Activated CD4-positive, alpha-beta T cell treated with anti-CD3 and anti-CD28 coated beads, Interleukin-2, amount 10 ng/mL, durations not matched to agents 24 days and 14 days (primary cell): ENCODE measurements at regions not wholly inside any gene's neighbourhood (a gene's known extent, or its start where the extent isn't known, plus 50 kb on each side); places are given as distances from the start of the nearest gene placed in this dataset.
"Not testable (repeated sequence)": the region's sequence is repeated elsewhere in the genome, so short reads cannot be mapped to it uniquely, and the experiment has no call there.

Experiments used
- DNase-seq: peaks from one replicate; pipeline ENCODE4 v3.0.0; 2022
- H3K27ac Mint-ChIP-seq: one replicate; pipeline ENCODE4 v1.8.0; 2022; ENCODE audit warnings: mild to moderate bottlenecking, mixed read lengths
- H3K27me3 Mint-ChIP-seq: one replicate; pipeline ENCODE4 v1.8.0; 2022; ENCODE audit warnings: mixed read lengths
- H3K36me3 Mint-ChIP-seq: one replicate; pipeline ENCODE4 v1.8.0; 2022; ENCODE audit warnings: low read depth, mild to moderate bottlenecking, mixed read lengths
- H3K4me1 Mint-ChIP-seq: one replicate; pipeline ENCODE4 v1.8.0; 2021; ENCODE audit warnings: mixed read lengths
- H3K4me3 Mint-ChIP-seq: one replicate; pipeline ENCODE4 v1.8.0; 2022; ENCODE audit warnings: mild to moderate bottlenecking, moderate library complexity, mixed read lengths
- H3K9me3 Mint-ChIP-seq: one replicate; pipeline ENCODE4 v1.8.0; 2021; ENCODE audit warnings: mixed read lengths
- intact Hi-C: fragments of 100-400 bp; cut with micrococcal nuclease; formaldehyde crosslinking; loops from one replicate; pipeline ENCODE4 v1.15.1; 2023

DNA sequence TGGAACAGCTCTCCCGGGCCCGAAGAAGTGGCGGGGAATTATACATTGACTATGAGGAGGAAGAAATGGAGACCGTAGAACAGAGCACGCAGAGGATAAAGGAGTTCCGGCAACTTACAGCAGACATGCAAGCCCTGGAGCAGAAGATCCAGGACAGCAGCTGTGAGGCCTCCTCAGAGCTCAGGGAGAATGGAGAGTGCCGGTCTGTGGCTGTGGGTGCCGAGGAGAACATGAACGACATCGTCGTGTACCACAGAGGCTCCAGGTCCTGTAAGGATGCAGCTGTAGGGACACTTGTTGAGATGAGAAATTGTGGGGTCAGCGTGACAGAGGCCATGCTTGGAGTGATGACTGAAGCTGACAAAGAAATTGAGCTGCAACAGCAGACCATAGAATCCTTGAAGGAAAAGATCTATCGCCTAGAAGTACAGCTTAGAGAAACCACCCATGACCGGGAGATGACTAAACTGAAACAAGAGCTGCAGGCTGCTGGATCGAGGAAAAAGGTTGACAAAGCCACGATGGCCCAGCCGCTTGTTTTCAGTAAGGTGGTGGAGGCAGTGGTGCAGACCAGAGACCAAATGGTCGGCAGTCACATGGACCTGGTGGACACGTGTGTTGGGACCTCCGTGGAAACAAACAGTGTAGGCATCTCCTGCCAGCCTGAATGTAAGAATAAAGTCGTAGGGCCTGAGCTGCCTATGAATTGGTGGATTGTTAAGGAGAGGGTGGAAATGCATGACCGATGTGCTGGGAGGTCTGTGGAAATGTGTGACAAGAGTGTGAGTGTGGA, 129.5 kb upstream of the DMRT1 start:
- Mint-ChIP-seq H3K4me1 (no peaks in the 10 kb centered on the region), H3K27me3 (peaks cover 13% of the 10 kb centered on the region), H3K9me3 (no peaks in the 10 kb centered on the region), H3K36me3 (peaks cover 3% of the 10 kb centered on the region), H3K4me3 (no peak overlapping the region), H3K27ac (no peak overlapping the region)
- intact Hi-C loops: no loop called here
- DNase-seq: no peak

DNA sequence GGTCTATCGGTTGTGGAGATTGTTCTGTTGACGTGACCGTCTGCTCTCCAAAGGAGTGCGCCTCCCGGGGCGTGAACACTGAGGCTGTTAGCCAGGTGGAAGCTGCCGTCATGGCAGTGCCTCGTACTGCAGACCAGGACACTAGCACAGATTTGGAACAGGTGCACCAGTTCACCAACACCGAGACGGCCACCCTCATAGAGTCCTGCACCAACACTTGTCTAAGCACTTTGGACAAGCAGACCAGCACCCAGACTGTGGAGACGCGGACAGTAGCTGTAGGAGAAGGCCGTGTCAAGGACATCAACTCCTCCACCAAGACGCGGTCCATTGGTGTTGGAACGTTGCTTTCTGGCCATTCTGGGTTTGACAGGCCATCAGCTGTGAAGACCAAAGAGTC, 128.9 kb upstream of the DMRT1 start:
- H3K4me3 Mint-ChIP-seq: no peak overlapping the region
- peaks cover 3% of the 10 kb centered on the region for H3K36me3 Mint-ChIP-seq
- no peaks in the 10 kb centered on the region for H3K4me1 Mint-ChIP-seq
- peaks cover 13% of the 10 kb centered on the region for H3K27me3 Mint-ChIP-seq
- no peaks in the 10 kb centered on the region for H3K9me3 Mint-ChIP-seq
- H3K27ac Mint-ChIP-seq: no peak overlapping the region
- no peak for DNase-seq
- intact Hi-C loops: no loop called here

DNA sequence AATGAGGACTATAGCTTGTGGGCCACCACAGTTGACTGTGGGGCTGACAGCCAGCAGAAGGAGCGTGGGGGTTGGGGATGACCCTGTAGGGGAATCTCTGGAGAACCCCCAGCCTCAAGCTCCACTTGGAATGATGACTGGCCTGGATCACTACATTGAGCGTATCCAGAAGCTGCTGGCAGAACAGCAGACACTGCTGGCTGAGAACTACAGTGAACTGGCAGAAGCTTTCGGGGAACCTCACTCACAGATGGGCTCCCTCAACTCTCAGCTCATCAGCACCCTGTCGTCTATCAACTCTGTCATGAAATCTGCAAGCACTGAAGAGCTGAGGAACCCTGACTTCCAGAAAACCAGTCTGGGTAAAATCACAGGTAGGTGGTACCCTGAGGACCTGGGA, 128.4 kb upstream of the DMRT1 start:
- Mint-ChIP-seq H3K4me1 (no peaks in the 10 kb centered on the region), H3K4me3 (no peak overlapping the region), H3K9me3 (no peaks in the 10 kb centered on the region), H3K27me3 (peaks cover 13% of the 10 kb centered on the region), H3K36me3 (peaks cover 3% of the 10 kb centered on the region), H3K27ac (no peak overlapping the region)
- DNase-seq: no peak
- intact Hi-C loops: no loop called here

DNA sequence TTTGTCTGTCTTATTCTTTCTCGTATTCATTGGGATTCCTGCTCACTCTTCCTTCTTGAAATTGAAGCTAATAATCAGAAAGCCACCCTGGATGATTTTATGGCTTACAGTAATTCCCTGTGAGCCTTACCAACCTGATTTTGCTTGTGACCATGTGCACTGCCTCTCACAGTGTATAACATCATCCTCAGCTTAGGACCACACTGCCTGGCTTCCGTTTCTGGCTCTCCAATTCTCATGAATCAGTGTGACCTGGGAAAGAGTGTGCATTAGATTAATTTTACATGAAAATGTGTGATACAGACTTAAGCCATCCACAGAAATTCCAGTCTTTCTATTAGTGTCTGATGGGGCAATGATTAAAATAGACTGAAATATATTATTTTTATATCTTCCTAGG, 126.8 kb upstream of the DMRT1 start:
- Mint-ChIP-seq H3K36me3 (peaks cover 3% of the 10 kb centered on the region), H3K4me3 (no peak overlapping the region)
- intact Hi-C loops: no loop called here

DNA sequence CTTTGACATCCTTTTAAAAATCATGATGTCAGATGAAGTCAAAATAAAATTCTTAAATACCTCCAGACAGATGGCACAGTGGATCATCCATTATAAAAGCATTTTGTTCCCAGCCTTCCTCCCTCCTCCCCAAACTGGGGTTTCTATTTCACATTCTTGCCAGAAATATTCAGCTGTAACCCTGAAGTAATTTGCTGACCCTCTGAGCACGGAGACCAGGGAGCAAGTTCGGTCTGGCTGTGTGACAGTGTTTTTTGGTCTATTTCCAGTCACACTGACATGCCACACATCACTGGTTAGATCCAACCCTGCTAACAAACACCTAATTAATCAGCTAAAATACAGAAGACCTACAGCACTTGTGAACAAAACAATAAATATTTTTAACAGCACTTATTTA, 126.2 kb upstream of the DMRT1 start:
- H3K4me3 Mint-ChIP-seq: no peak overlapping the region
- peaks cover 3% of the 10 kb centered on the region for H3K36me3 Mint-ChIP-seq
- no peaks in the 10 kb centered on the region for H3K4me1 Mint-ChIP-seq
- DNase-seq: no peak
- H3K27me3 Mint-ChIP-seq: peaks cover 4% of the 10 kb centered on the region
- intact Hi-C loops: no loop called here
- no peaks in the 10 kb centered on the region for H3K9me3 Mint-ChIP-seq
- no peak overlapping the region for H3K27ac Mint-ChIP-seq

More for the DNA sequence above, 126.8 kb upstream of the DMRT1 start:
- no peak overlapping the region for H3K27ac Mint-ChIP-seq
- DNase-seq: no peak
- H3K27me3 Mint-ChIP-seq: peaks cover 4% of the 10 kb centered on the region
- no peaks in the 10 kb centered on the region for H3K4me1 Mint-ChIP-seq
- no peaks in the 10 kb centered on the region for H3K9me3 Mint-ChIP-seq

DNA sequence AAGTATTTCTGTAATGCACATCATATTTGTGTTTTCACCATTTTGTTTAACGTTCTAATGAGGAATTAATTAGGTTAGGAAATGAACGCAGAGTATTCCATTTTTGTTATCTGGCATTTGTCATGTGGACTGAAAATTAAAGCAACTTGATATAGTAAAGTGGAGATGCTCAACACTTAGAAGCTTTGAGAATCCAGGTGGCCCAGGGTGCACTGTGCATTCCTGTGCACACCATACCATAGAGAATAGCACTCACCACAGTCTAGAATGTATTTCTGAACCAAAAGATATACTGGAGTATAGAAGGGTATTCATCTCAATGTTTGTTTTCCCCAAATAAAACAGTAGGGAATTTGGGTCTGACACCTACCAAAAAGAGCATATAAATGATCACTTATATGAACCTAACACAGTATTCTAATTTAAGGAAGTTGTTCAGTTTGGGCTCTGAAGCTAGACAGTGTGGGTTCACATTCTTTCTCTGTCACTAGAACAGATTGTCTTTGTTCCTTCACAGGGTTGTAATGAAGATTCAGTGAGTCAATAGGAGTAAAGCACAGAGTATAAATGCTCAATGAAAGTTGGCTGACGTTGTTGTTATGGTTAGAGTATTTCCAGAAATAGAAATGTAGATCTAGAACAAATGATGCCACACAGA, 125.6 kb upstream of the DMRT1 start:
- no peak overlapping the region for H3K27ac Mint-ChIP-seq
- DNase-seq: no peak
- H3K9me3 Mint-ChIP-seq: no peaks in the 10 kb centered on the region
- no peaks in the 10 kb centered on the region for H3K4me1 Mint-ChIP-seq
- intact Hi-C loops: no loop called here
- peaks cover under 1% of the 10 kb centered on the region for H3K36me3 Mint-ChIP-seq
- H3K27me3 Mint-ChIP-seq: peaks cover 1% of the 10 kb centered on the region
- H3K4me3 Mint-ChIP-seq: no peak overlapping the region

DNA sequence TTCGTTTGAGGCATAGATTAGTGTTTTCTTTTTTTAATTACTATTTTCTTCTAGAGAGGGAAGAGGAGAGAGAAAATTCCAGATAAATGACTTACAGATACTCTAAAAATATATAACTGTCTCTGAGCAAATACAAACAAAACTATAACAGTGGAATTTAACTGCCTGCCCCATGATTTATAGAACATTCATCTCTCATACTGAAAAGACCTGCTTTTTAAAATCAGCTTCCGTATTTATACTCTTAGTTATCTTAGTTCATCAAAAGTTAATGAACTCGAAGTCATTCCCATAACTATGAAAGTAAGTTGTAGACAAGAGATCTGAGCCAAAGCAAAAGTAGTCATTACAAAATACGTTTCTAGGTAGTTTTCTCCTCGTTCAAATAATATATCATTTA, 123.8 kb upstream of the DMRT1 start:
- intact Hi-C loops: no loop called here
- no peaks in the 10 kb centered on the region for H3K9me3 Mint-ChIP-seq
- no peak overlapping the region for H3K4me3 Mint-ChIP-seq
- peaks cover 1% of the 10 kb centered on the region for H3K27me3 Mint-ChIP-seq
- H3K27ac Mint-ChIP-seq: no peak overlapping the region
- no peak for DNase-seq
- no peaks in the 10 kb centered on the region for H3K4me1 Mint-ChIP-seq
- no peaks in the 10 kb centered on the region for H3K36me3 Mint-ChIP-seq

DNA sequence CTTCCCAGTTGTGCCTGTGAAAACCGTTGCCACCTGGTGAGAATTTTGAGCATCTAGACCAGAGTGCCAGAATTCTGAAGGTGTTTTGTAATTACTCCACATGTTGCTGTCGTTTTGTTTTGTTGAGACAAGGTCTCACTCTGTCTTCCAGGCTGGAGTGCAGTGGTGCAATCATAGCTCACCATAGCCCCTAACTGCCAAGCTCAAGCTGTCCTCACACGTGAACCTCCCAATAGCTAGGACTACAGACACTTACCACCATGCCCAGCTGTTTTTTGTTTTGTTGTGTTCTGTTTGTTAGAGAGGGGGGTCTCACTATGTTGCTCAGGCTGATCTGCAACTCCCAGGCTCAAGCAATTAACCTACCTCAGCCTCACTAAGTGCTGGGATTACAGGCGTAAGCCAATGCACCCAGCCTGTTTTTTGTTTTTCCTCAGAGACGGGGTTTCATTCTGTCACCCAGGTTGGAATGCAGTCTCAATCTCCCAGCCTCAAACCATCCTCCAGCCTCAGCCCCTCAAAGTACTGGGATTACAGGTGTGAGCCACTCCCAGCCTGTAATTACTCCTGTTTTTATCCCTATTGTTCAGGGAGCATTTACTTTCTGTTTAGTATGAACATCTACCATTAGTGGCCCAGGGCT, 121.1 kb upstream of the DMRT1 start:
- H3K27me3 Mint-ChIP-seq: peaks cover 4% of the 10 kb centered on the region
- H3K4me1 Mint-ChIP-seq: no peaks in the 10 kb centered on the region
- H3K36me3 Mint-ChIP-seq: no peaks in the 10 kb centered on the region
- no peaks in the 10 kb centered on the region for H3K9me3 Mint-ChIP-seq
- no peak overlapping the region for H3K4me3 Mint-ChIP-seq
- H3K27ac Mint-ChIP-seq: no peak overlapping the region
- no peak for DNase-seq
- intact Hi-C loops: no loop called here

DNA sequence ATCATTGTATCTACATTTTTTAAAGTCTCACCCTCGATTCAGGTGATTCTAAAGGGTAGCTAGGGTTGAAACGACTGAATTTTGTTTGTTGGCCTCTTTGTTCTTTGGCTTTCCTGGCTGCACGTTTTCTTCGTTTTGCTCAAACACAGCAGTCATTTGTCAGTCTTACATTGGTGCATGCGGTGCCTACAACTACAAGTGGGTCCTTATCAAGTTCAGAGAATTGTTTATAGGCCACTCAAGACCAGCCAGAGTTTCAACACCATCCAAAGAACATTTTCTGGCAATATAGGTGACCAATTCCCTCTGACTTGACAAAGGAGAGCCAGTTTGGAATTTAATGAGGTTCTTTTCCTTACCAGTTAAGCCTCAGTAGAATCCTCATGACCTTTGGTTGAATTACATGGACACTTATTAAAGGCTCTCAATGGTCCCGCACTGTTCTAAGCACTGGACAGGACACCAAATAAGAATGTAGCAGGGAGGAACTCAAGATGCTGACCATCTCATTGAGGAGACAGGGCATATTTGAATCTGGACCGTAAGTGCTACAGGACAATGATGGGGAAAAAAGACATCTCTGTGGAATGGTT, 119.0 kb upstream of the DMRT1 start:
- Mint-ChIP-seq H3K36me3 (no peaks in the 10 kb centered on the region), H3K4me1 (no peaks in the 10 kb centered on the region), H3K4me3 (no peak overlapping the region), H3K27me3 (peaks cover 2% of the 10 kb centered on the region), H3K27ac (no peak overlapping the region), H3K9me3 (no peaks in the 10 kb centered on the region)
- no peak for DNase-seq
- intact Hi-C loops: no loop called here

DNA sequence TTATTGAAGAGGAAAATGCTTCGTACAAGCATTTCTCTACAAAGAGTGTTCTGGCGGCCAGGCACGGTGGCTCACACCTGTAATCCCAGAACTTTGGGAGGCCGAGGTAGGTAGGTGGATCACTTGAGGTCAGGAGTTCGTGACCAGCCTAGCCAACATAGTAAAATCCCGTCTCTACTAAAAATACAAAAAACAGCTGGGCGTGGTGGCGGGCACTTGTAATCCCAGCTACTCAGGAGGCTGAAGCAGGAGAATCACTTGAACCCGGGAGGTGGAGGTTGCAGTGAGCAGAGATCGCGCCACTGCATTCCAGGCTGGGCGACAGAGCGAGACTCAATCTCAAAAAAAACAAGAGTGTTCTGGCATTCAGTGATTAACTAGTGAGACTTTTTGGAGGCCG, 117.0 kb upstream of the DMRT1 start:
- H3K27ac Mint-ChIP-seq, DNase-seq, H3K36me3 Mint-ChIP-seq, intact Hi-C loops, H3K9me3 Mint-ChIP-seq, H3K4me1 Mint-ChIP-seq, H3K27me3 Mint-ChIP-seq, H3K4me3 Mint-ChIP-seq: not testable (repeated sequence)

DNA sequence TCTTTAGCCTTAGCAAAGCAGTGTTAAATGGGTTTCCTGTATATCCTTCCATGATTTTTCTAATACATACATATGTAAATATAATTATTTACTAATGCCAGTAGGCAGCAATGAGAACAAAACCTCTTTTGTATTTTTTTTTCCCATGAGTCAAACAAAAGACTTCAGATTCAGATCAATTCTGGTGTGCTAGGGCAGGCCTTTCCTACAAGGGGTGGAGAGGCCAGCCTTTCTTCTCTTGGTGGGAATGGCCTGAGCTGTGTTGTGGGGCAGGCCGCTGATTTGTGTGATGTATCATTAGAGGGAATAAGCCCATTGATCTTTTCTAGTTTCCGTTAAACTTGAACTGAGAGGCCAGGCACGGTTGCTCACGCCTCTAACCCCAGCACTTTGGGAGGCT, 115.5 kb upstream of the DMRT1 start:
- no peak overlapping the region for H3K27ac Mint-ChIP-seq
- H3K36me3 Mint-ChIP-seq: no peaks in the 10 kb centered on the region
- intact Hi-C loops: no loop called here
- no peak for DNase-seq
- H3K27me3 Mint-ChIP-seq: peaks cover 2% of the 10 kb centered on the region
- no peaks in the 10 kb centered on the region for H3K4me1 Mint-ChIP-seq
- no peak overlapping the region for H3K4me3 Mint-ChIP-seq
- H3K9me3 Mint-ChIP-seq: no peaks in the 10 kb centered on the region

DNA sequence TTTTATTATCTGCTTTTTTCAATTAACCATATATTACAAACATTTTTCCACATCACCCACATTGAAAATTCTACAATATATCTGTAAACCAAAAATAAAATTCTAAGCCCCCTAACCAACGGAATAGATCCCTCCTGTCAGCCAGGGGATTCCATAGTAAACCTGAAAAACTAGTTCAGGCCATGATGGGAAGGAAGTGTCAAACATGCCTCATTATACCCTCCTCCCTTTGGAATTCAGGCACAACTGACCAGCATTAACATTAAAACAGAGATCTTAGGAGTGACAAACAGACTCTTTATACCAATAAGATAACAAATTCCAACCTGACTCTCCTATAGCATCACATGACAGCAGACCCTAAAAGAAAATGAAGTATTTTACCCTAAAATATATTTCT, 113.7 kb upstream of the DMRT1 start:
- Mint-ChIP-seq H3K27me3 (peaks cover 2% of the 10 kb centered on the region), H3K9me3 (no peaks in the 10 kb centered on the region), H3K4me3 (no peak overlapping the region), H3K27ac (no peak overlapping the region), H3K4me1 (no peaks in the 10 kb centered on the region), H3K36me3 (no peaks in the 10 kb centered on the region)
- intact Hi-C loops: no loop called here
- no peak for DNase-seq

DNA sequence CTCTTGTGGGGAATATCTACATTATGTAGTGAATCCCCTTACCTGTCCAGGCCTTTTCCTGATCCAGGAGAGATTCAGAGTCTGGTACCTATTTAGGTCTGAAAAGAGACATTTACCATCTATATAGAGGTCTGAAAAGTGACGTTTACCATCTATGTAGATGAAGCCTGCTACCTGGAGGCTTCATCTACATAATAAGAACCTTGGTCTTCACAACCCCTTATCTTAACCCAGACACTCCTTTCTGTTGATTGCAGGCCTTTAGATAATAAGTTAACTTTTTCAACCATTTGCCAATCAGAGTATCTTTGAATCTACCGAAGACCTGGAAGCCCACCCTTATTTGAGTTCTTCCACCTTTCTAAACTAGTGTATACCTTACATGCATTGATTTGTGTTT, 113.0 kb upstream of the DMRT1 start:
- no peak for DNase-seq
- Mint-ChIP-seq H3K27ac (no peak overlapping the region), H3K9me3 (no peaks in the 10 kb centered on the region), H3K4me3 (no peak overlapping the region), H3K4me1 (no peaks in the 10 kb centered on the region), H3K36me3 (no peaks in the 10 kb centered on the region), H3K27me3 (peaks cover 2% of the 10 kb centered on the region)
- intact Hi-C loops: no loop called here

DNA sequence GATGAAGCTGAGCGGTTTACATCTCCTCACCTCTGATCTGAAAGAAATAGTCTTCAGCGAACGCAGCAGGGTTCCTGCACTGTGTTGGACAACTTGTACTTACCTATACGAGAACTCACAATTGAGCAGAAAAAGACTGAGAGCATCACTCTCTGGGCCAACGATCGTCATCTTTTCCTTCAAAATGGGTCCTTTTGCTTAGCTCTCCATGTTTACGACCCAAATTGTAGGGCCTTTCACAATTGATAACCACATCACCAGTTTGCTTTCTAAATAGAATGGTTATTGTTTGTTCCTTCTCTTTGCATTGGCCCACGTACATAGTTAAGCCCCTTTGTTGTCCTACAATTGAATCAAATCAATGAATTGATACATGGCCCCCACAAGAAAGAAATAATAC, 110.0 kb upstream of the DMRT1 start:
- H3K4me1 Mint-ChIP-seq: no peaks in the 10 kb centered on the region
- no peaks in the 10 kb centered on the region for H3K9me3 Mint-ChIP-seq
- H3K27ac Mint-ChIP-seq: no peak overlapping the region
- no peaks in the 10 kb centered on the region for H3K36me3 Mint-ChIP-seq
- H3K27me3 Mint-ChIP-seq: no peaks in the 10 kb centered on the region
- DNase-seq: no peak
- intact Hi-C loops: no loop called here
- H3K4me3 Mint-ChIP-seq: no peak overlapping the region
